ENCODE measurements at regions not wholly inside any gene's neighbourhood (a gene's known extent, or its start where the extent isn't known, plus 50 kb on each side); places are given as distances from the start of the nearest gene placed in this dataset.
"Not testable (repeated sequence)": the region's sequence is repeated elsewhere in the genome, so short reads cannot be mapped to it uniquely, and the experiment has no call there.

DNA sequence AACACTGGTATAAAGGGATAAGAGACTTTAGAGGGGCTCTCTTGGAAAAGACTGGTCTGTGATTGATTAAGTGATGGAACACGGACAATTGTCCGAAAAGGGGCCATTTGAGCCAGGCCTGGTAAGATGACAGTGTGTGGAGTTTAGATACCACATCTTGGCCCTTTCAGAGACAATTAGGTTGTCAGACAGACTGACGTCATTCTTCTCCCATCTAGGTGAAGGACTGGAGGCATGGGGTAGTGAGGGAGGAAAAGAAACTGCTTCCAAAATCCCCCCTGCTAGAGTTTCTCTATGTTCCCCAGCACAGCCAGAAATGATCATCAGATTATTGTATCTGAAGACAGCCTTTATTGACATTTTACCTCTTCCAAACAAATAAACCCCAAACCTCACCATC lies 84.8 kb upstream of the MYO3A start:
- DNase-seq, result no peak
- intact Hi-C loops (cut with DNase I), result no loop called here

DNA sequence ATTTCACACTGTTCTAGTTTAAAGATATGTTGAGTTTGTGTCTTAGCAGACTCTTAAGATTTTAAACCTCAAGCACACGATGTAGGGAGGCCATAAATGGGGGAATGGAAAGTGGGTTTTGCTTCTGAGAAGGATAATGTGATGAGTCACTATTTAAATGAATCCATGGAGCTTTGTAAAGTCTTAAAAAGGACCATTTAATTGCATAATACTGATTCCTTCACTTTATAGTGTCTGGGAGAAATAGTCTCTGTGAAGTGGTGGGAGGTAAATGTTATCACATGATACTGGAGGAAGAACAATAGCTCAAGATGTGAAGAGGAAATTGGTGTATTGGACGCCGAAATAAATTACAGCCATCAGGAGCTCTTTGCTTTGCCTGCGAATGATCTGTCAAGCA lies 84.0 kb upstream of the MYO3A start:
- DNase-seq, result no peak
- intact Hi-C loops (cut with DNase I), result no loop called here

DNA sequence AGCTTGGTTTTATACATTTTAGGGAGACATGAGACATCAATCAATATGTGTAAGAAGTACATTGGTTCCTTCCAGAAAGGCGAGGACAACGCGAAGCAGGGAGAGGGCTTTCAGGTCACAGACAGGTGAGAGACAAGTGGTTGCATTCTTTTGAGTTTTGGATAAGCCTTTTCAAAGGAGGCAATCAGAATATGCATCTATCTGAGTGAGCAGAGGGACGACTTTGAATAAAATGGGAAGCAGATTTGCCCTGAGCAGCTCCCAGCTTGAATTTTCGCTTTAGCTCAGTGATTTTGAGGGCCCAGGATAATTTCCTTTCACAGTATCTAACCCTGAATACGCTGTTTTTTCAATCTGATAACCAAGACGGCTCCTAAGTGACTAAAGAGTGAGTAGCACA lies 82.5 kb upstream of the MYO3A start:
- intact Hi-C loops (cut with DNase I), result no loop called here
- DNase-seq, result no peak

DNA sequence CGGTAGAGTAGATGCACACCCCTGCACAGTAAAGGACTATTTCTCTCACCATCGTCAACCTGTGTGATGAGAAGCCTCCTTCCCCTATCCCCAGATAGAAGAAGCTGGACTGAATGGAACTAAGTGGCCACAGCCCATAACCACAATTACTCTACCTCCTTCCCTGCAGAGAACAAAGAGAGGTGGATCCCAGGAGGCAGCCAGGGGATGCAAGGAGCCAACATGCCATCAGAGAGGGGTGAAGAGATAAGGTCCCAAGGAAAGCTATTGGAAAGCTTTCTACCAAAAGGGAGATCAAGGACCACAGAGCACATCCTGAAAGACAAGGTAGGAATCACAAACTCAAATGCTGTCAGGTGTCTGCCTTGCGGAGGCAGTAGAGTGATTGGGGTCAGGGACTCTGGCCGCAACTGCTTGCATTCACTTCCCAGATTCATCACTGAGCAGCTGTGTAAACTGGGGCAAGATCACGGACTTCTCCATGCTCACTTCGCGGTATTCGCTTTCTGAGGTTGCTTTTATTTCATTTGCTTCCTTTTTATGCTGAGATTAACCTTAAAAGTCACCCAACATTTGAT lies 81.6 kb upstream of the MYO3A start:
- no peak for DNase-seq
- intact Hi-C loops (cut with DNase I), result no loop called here

DNA sequence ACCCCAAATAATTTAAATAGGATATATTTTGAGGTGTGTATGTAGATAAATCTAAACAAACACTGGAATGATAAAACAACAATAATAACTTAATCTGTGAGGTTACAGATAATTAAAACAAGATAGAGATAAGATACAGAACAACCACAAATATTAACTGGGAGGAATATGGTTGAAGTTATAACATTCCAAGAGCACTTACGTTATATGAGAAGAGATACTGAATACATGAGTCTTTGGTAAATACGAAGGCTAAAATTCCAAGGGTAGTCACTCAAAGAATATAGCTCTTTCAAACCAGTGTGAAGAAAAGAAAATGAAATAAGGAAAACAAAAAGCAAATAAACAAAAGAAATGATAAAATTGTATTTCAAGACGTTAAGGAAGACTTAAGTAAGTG lies 76.0 kb upstream of the MYO3A start:
- no peak for DNase-seq
- intact Hi-C loops (cut with DNase I), result no loop called here

DNA sequence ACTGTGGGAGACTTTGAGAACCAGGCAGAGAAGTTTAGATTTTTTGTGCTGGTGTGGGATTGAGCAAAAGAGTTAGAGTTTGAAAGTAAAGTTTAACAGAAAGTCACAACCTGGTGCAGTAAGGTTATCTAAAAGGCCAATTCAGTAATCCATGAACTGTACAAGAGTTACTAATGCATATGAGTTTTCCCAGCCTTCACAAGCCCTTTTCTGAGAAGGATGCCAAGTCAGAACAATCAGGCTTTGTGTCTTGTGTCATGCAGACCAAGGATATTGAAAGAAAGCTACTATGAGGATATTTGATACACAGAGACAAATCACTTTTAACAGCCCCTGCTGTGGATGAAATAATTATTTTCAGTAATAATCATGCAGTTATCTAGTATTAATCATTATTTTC lies 68.8 kb upstream of the MYO3A start:
- intact Hi-C loops (cut with DNase I), result no loop called here
- no peak for DNase-seq

DNA sequence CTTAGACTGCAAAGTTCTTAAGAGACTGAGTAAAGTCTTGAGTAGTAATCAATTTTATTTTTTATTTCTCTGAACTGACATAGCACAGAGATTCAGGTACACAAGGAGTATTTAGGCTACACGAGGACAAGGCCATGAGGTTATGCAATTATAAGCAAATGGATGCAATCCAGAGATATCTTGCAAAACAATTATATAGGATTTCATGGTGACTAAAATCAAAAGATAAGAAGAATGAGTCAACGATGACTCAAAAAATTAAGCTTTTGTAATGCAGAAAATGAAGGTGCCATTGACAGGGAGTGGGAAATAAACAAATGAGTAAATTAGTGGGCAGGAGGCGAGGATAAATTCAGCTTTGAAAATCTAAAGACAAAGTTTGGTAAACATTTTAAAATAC lies 66.7 kb upstream of the MYO3A start:
- DNase-seq, result no peak
- intact Hi-C loops (cut with DNase I), result no loop called here

DNA sequence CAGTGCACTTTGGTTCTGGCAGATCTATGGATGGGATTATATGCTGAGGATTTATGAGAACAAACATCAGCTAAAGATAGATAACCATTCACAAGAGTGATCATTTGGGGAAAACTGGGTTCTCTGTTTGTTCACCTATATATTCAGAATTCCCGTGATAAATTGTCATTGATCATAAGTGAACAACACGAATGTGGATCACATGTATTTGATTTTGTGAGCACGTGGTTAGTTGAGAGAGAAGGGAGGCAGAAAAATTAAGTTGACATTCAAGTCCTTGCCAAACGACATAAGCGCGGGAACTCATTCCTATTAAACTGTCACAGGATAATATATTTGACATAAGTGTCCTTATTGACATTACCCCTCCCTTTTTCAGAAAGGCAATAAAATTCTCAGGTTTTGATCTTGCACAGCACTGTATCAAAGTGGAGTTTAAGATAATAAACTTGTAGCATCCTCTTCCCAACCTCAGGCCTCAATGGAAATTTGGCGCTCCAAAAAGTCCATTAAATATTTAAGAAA lies 64.9 kb upstream of the MYO3A start:
- intact Hi-C loops (cut with DNase I), result no loop called here
- no peak for DNase-seq

DNA sequence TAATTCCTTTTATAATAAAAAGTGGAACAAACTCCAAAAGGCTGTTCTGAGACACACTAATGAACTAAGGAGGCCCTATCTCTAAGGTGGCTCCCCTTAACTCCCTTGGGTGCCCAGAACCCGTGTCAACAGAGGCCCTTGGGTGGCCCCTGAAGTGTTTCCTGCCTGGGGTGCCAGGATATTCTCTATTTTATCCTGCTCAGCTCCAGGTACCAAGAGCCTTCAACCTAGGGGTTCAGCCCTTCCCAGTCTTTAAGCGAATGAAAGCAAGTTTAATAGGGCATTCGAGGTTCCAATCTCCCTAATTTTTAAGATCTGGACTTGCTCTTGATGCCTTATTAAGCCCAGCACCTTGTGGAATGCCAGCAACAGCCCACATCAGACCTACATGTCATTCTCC lies 64.4 kb upstream of the MYO3A start:
- no peak for DNase-seq
- intact Hi-C loops (cut with DNase I), result no loop called here

DNA sequence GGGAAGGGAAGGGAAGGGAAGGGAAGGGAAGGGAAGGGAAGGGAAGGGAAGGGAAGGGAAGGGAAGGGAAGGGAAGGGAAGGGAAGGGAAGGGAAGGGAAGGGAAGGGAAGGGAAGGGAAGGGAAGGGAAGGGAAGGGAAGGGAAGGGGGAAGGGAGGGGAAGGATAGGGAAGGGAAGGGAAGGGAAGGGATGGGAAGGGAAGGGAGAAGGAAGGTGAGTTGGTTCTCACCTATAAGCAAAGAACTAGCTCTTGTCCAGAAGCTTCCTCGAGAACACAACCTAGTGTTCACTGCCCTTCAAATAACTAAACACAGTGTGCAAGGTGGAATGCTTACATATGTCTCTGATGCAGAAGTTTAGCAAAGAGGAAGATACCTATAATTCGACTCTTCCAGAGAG lies 59.6 kb upstream of the MYO3A start:
- intact Hi-C loops (cut with DNase I); DNase-seq: not testable (repeated sequence)

DNA sequence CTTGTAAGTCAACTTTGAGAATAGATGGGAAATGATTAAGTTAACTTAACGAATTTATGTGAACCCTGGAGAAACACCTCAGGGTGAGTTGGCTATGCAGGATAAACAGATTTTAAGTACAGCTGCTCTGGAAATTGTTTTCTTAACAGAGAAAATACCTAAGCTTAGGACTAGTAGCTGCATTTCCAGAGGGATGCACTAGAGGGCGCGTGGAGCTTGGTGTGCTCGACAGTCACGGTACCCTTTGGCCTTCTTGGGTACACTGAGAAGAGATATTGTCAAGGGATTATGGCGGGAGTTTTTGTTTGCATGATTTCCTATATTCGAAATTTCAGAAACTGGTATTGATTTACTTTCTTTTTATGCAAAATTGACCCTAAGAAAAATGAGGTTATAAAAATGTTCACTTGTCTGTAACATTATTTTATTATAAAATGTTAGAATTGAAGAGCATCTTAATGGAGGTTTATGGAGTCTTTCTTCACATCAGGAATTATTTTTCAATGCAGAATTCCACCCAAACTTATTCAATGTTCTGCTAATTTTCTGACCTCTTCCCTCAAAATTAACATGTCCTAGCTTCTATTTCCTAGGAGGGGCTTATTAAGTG lies 58.4 kb upstream of the MYO3A start:
- intact Hi-C loops (cut with DNase I), result loop anchor here (5.0 kb wide), 1 partner anchor 682 kb away; no protein-coding TSS in a partner anchor
- peak; percentile 36 to 92 (median 76) for DNase-seq

DNA sequence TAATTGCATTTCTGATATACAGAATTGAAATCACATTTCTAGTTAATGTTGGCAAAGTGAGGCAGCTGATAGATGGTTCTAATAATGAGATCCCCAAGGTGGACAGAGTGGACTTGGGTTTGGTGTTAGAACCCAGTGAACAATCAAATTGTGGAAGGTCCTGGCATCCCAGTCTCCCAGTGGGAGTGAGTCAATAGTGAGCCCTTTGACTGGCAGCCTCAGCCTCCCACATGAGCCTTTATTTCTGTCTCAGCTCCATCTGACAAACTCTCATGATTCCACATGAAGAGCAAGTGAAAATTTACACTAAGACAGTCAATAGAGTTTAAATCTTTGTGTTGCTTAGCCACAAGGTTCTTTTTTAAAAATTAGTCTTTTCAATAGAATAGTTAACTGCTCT lies 56.7 kb upstream of the MYO3A start:
- intact Hi-C loops (cut with DNase I), result loop anchor here (5.0 kb wide), 1 partner anchor 680 kb away; no protein-coding TSS in a partner anchor
- no peak for DNase-seq

Data from posterior cingulate gyrus (tissue), 11 donors.